ENCODE measurements at regions not wholly inside any gene's neighbourhood (a gene's known extent, or its start where the extent isn't known, plus 50 kb on each side); places are given as distances from the start of the nearest gene placed in this dataset.

DNA sequence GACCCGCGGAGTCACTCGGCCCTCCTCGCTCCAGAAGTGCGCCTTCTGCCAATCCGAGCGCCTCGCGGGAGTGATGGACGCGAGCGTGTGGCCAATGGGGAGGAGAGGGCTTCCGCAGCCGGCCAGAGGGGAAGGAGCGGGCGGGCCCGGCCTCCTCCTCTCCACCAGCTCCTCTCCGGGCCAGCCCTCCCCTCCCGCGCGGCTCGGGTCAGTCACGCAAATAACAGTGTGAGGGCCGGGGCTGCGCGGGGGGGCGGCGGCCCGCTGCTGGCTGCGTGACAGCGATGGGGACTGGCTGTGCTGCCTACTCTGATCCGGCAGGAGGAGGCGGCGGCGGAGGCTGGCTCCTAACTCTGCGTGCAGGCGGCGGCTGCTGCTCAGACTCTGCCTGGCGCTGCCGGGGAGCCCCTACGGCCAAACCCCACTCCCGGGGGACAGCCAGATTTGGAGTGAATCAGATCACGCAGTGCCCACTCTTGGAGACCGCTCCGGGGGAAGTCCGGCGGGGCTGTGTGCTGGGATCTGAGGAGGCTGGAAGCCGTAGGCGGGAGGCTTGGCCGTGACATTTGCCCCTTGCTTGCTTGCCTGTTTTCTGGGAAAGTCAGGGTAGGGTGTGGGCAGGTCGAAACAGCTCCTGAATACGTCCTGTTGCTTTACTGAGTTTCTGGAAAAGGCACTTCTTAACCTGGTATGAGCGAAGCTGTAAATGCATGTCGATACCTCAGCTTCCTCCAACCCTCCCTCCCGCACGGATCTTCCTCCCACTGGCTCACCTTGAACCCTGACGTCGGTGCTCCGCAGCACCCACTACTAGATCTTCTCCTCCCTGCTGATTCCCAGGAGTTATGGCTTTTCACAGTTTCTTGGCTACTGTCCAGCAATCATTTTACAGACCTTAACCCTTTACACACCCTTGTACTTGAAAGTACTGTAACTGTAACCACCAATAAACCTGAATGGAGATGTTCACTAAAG is 97.9 kb upstream of the SERTAD2 start (continued):
- TF ChIP-seq, protein P1, sequence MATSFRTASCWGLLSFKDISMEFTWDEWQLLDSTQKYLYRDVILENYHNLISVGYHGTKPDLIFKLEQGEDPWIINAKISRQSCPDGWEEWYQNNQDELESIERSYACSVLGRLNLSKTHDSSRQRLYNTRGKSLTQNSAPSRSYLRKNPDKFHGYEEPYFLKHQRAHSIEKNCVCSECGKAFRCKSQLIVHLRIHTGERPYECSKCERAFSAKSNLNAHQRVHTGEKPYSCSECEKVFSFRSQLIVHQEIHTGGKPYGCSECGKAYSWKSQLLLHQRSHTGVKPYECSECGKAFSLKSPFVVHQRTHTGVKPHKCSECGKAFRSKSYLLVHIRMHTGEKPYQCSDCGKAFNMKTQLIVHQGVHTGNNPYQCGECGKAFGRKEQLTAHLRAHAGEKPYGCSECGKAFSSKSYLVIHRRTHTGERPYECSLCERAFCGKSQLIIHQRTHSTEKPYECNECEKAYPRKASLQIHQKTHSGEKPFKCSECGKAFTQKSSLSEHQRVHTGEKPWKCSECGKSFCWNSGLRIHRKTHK (tag by site-specific recombination; IDR thresholded peaks at IDR 0.05), result no peak
- TF ChIP-seq GLIS2 (tag by site-specific recombination; IDR thresholded peaks at IDR 0.05), result peak; percentile 92
- TF ChIP-seq SP7 (tag by site-specific recombination; IDR thresholded peaks at IDR 0.05), result peak; percentile 77
- no peak for TF ChIP-seq ZNF692 (tag by site-specific recombination; IDR thresholded peaks at IDR 0.05)
- peak; percentile 61; the same call in 1 of the 2 replicates for TF ChIP-seq IKZF3 (tag by site-specific recombination; IDR thresholded peaks at IDR 0.05)
- TF ChIP-seq ZBTB10 (tag by site-specific recombination; IDR thresholded peaks at IDR 0.05), result peak; percentile 27; the same call in 1 of the 2 replicates
- no peak for TF ChIP-seq ZNF362 (tag by site-specific recombination; IDR thresholded peaks at IDR 0.05)
- no peak for TF ChIP-seq ZNF292 (tag by site-specific recombination; IDR thresholded peaks at IDR 0.05; ENCODE audit: borderline replicate concordance, low read depth)
- TF ChIP-seq, protein P2, sequence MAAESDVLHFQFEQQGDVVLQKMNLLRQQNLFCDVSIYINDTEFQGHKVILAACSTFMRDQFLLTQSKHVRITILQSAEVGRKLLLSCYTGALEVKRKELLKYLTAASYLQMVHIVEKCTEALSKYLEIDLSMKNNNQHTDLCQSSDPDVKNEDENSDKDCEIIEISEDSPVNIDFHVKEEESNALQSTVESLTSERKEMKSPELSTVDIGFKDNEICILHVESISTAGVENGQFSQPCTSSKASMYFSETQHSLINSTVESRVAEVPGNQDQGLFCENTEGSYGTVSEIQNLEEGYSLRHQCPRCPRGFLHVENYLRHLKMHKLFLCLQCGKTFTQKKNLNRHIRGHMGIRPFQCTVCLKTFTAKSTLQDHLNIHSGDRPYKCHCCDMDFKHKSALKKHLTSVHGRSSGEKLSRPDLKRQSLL (tag by site-specific recombination; IDR thresholded peaks at IDR 0.05), result peak; percentile 65; the same call in 1 of the 2 replicates
- TF ChIP-seq ZNF23 (tag by site-specific recombination; IDR thresholded peaks at IDR 0.05; ENCODE audit: borderline replicate concordance), result no peak
- TF ChIP-seq ZNF2 (tag by site-specific recombination; IDR thresholded peaks at IDR 0.05), result no peak
- TF ChIP-seq, protein P3, sequence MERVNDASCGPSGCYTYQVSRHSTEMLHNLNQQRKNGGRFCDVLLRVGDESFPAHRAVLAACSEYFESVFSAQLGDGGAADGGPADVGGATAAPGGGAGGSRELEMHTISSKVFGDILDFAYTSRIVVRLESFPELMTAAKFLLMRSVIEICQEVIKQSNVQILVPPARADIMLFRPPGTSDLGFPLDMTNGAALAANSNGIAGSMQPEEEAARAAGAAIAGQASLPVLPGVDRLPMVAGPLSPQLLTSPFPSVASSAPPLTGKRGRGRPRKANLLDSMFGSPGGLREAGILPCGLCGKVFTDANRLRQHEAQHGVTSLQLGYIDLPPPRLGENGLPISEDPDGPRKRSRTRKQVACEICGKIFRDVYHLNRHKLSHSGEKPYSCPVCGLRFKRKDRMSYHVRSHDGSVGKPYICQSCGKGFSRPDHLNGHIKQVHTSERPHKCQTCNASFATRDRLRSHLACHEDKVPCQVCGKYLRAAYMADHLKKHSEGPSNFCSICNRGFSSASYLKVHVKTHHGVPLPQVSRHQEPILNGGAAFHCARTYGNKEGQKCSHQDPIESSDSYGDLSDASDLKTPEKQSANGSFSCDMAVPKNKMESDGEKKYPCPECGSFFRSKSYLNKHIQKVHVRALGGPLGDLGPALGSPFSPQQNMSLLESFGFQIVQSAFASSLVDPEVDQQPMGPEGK (tag by site-specific recombination; IDR thresholded peaks at IDR 0.05), result peak; percentile 90
- TF ChIP-seq, protein P4, sequence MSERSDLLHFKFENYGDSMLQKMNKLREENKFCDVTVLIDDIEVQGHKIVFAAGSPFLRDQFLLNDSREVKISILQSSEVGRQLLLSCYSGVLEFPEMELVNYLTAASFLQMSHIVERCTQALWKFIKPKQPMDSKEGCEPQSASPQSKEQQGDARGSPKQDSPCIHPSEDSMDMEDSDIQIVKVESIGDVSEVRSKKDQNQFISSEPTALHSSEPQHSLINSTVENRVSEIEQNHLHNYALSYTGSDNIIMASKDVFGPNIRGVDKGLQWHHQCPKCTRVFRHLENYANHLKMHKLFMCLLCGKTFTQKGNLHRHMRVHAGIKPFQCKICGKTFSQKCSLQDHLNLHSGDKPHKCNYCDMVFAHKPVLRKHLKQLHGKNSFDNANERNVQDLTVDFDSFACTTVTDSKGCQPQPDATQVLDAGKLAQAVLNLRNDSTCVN (tag by site-specific recombination; optimal IDR thresholded peaks at IDR 0.05), result peak; percentile 88
- TF ChIP-seq, protein P5, sequence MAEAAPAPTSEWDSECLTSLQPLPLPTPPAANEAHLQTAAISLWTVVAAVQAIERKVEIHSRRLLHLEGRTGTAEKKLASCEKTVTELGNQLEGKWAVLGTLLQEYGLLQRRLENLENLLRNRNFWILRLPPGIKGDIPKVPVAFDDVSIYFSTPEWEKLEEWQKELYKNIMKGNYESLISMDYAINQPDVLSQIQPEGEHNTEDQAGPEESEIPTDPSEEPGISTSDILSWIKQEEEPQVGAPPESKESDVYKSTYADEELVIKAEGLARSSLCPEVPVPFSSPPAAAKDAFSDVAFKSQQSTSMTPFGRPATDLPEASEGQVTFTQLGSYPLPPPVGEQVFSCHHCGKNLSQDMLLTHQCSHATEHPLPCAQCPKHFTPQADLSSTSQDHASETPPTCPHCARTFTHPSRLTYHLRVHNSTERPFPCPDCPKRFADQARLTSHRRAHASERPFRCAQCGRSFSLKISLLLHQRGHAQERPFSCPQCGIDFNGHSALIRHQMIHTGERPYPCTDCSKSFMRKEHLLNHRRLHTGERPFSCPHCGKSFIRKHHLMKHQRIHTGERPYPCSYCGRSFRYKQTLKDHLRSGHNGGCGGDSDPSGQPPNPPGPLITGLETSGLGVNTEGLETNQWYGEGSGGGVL (tag by site-specific recombination; IDR thresholded peaks at IDR 0.05), result peak; percentile 74
- peak; percentile 89 for TF ChIP-seq ZBTB17 (tag by site-specific recombination; IDR thresholded peaks at IDR 0.05)
- no peak for TF ChIP-seq ZSCAN16 (tag by site-specific recombination; IDR thresholded peaks at IDR 0.05)
- 0 out of 2 replicates have a peak, but pooled peaks have one; percentile 14 for TF ChIP-seq ZBTB7A (tag by site-specific recombination; IDR thresholded peaks at IDR 0.05; ENCODE audit: low read depth)
- TF ChIP-seq KLF16 (tag by site-specific recombination; IDR thresholded peaks at IDR 0.05), result peak; percentile 39; the same call in 1 of the 2 replicates
- peak; percentile 71 for TF ChIP-seq ZNF768 (tag by site-specific recombination; IDR thresholded peaks at IDR 0.05)
- 0 out of 2 replicates have a peak, but pooled peaks have one; percentile 51 for TF ChIP-seq BCL11B (tag by site-specific recombination; IDR thresholded peaks at IDR 0.05; ENCODE audit: low read depth)
- TF ChIP-seq ZNF596 (tag by site-specific recombination; IDR thresholded peaks at IDR 0.05), result no peak
- TF ChIP-seq ZNF341 (tag by site-specific recombination; IDR thresholded peaks at IDR 0.05; ENCODE audit: low read depth), result peak; percentile 94
- peak; percentile 93 for TF ChIP-seq ZNF423 (tag by site-specific recombination; IDR thresholded peaks at IDR 0.05)

Data from HEK293 (cell line).